GM12878 (cell line): ENCODE measurements at regions not wholly inside any gene's neighbourhood (a gene's known extent, or its start where the extent isn't known, plus 50 kb on each side); places are given as distances from the start of the nearest gene placed in this dataset.
A peak's percentile ranks its signal among the peaks of the same experiment; 100 is the strongest.
"Not testable (repeated sequence)": the region's sequence is repeated elsewhere in the genome, so short reads cannot be mapped to it uniquely, and the experiment has no call there.

Experiments used
- ATAC-seq: fragments of 200-7000 bp; cut with Tn5 transposase; 3 replicates; pipeline ENCODE4 v1.9.1; 2020; ENCODE audit warnings: mild to moderate bottlenecking, moderate library complexity
- BruUV-seq: library from RNA; stranded (reverse); fragments of 400-500 nt; replicated peaks from 2 replicates; lab custom pipeline; 2021; lab: Mats Ljungman, UMichigan
- CTCF ChIA-PET: fragments of 300-600 bp; sonication (Branson Sonifier 250); formaldehyde crosslinking; extraction: SDS; loops from one replicate; lab custom pipeline; 2021; ENCODE audit warnings: inconsistent platforms; lab: Yijun Ruan, JAX
- POLR2A ChIA-PET: fragments of 350-600 bp; formaldehyde crosslinking; extraction: SDS; loops from one replicate; lab custom pipeline; 2021; ENCODE audit warnings: inconsistent platforms; lab: Charles Lee
- RAD21 ChIA-PET: fragments of 300-600 bp; sonication (Branson Sonifier 250); formaldehyde crosslinking; loops from one replicate; lab custom pipeline; 2023; ENCODE audit warnings: antibody characterized with exemption; ENCODE audit not compliant: unreplicated experiment; lab: Charles Lee
- SMC1A ChIA-PET: fragments of 300-600 bp; sonication (Branson Sonifier 250); formaldehyde crosslinking; loops from one replicate; lab custom pipeline; 2023; ENCODE audit not compliant: unreplicated experiment, uncharacterized antibody; lab: Charles Lee
- DNase-seq: peaks from one replicate; pipeline ENCODE4 v3.0.0-alpha.2; 2011; ENCODE audit warnings: low read depth, low spot score
- FAIRE-seq: peaks from 3 replicates; lab custom pipeline; 2011; peaks lifted over from hg19 to GRCh38; lab: Jason Lieb, UNC
- H2AFZ ChIP-seq: 2 replicates; pipeline ENCODE4 v1.6.0; 2011; ENCODE audit warnings: low read depth, low read length, control low read depth; ENCODE audit not compliant: control insufficient read depth
- H3K27ac ChIP-seq: 2 replicates; pipeline ENCODE4 v1.5.1; 2011; ENCODE audit warnings: control low read depth; ENCODE audit not compliant: control insufficient read depth, insufficient read depth
- H3K27me3 ChIP-seq, 2 experiments: replicated peaks in 1 of 2; 2 replicates each; pipeline versions ENCODE4 v1.6.0 to v1.6.1; 2011; ENCODE audit warnings: low read length in 1 of 2; ENCODE audit not compliant: control insufficient read depth in 2 of 2, insufficient read depth in 2 of 2
- H3K36me3 ChIP-seq, 2 experiments: 2 replicates each; pipeline ENCODE4 v1.5.1; 2011; ENCODE audit warnings: low read length in 1 of 2; ENCODE audit not compliant: control insufficient read depth in 2 of 2, insufficient read depth in 2 of 2
- H3K4me1 ChIP-seq: 2 replicates; pipeline ENCODE4 v1.6.1; 2011; ENCODE audit warnings: mild to moderate bottlenecking, low read length, moderate library complexity, mixed read lengths; ENCODE audit not compliant: control insufficient read depth, insufficient read depth
- H3K4me2 ChIP-seq: 2 replicates; pipeline ENCODE4 v1.6.0; 2011; ENCODE audit warnings: control low read depth; ENCODE audit not compliant: control insufficient read depth, insufficient read depth
- H3K4me3 ChIP-seq: fragments of 200-600 bp; sonication (generic); 2 replicates; pipeline ENCODE4 v1.5.1; 2016
- H3K79me2 ChIP-seq: 2 replicates; pipeline ENCODE4 v1.6.0; 2011; ENCODE audit warnings: low read length; ENCODE audit not compliant: control insufficient read depth, insufficient read depth
- H3K9ac ChIP-seq: 2 replicates; pipeline ENCODE4 v1.8.0; 2011; ENCODE audit warnings: low read length, control low read depth, mixed read lengths; ENCODE audit not compliant: control insufficient read depth, insufficient read depth
- H3K9me3 ChIP-seq: replicated peaks from 3 replicates; pipeline ENCODE4 v1.5.1; 2011; ENCODE audit warnings: mild to moderate bottlenecking, low read length; ENCODE audit not compliant: control insufficient read depth, insufficient read depth
- H4K20me1 ChIP-seq: 2 replicates; pipeline ENCODE4 v1.6.0; 2011; ENCODE audit not compliant: control insufficient read depth, insufficient read depth
- WGBS: methylation state at CpG from one replicate; pipeline ENCODE4 v1.1.6; 2016; ENCODE audit warnings: low lambda C conversion rate; ENCODE audit not compliant: insufficient replicate concordance, insufficient coverage; ENCODE audit errors: missing lambda C conversion rate; 5-methylcytosine and 5-hydroxymethylcytosine counted together
- in situ Hi-C: fragments of 300-500 bp; cut with MboI; formaldehyde crosslinking; loops from 9 replicates; pipeline ENCODE4 v1.14.3; 2018; ENCODE audit warnings: mixed read lengths
- intact Hi-C: fragments of 100-400 bp; cut with micrococcal nuclease; formaldehyde crosslinking; loops from one replicate; pipeline ENCODE4 v1.14.2; 2022; ENCODE audit not compliant: unreplicated experiment

DNA sequence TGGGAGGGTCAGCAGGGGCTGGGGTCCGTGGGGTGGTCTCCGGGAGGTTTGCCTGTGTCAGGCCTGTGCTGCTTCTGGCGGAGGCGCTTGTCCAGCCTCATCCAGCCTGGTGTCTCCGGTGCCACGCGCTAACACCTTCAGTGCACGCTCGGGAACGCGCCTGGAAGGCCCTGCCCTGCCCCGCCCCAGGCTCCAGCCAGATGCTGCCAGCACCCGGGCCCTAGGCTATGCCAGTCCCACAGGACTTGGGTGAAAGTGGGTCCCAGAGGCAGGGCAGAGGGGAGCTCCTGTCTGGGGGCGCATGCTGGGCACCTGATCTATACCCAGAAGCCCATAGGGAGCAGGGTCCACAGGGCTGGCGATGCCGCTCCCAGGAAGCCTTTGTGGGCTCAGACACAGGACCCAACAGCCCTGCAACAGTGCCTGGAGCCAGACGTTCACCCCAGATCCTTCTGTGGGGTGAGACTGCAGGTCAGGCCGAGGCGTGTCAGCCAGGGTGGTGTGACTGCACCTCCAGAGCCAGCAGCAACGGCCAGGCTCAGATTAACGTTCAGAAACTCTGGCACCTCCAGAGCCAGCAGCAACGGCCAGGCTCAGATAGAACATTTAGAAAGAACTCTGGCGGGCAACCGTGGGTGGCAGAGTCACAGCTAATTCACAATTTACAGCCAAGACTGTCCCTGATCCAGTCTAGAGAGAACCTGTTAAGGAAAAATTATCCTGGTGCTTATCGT lies 5423.2 kb upstream of the TPTE start:
- intact Hi-C loops, POLR2A ChIA-PET, H4K20me1 ChIP-seq, H3K79me2 ChIP-seq, H3K9me3 ChIP-seq, H3K27me3 ChIP-seq, H2AFZ ChIP-seq, H3K4me2 ChIP-seq, SMC1A ChIA-PET, H3K9ac ChIP-seq, RAD21 ChIA-PET, CTCF ChIA-PET, BruUV-seq, ATAC-seq, FAIRE-seq, H3K4me3 ChIP-seq, DNase-seq, H3K27ac ChIP-seq, in situ Hi-C loops, H3K4me1 ChIP-seq, H3K36me3 ChIP-seq: not testable (repeated sequence)
- 61% methylated on average over 9 of the region's 25 CpGs for WGBS

DNA sequence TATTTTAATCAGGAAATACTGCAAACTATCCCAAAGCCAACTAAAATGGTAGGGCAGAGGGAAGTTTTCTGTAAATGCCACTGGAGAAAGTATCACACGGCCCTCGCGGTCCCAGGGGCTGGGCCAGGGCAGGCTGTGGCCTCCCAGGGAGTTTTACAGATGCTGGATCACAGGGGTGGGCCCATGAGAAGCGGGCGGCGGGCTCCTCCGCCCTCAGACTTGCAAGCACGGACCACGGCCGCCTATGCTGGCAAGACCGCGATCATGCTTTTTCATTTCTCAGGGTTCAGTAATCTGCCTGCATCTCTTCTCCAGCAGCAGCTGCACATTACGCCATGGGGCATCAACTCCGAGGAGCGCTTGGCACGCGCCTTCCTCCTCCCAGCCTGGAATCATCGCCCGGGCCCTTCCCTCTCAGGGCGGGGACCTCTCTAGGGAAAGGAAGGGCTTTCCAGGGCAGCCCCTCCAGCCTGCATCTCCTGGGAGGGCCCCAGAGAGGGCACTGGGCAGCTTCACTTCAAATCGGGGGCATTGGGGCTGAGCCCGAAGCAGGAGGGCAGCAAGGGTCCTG lies 5420.7 kb upstream of the TPTE start:
- CTCF ChIA-PET, DNase-seq, intact Hi-C loops, FAIRE-seq, H3K4me1 ChIP-seq, H3K9ac ChIP-seq, H3K4me2 ChIP-seq, H4K20me1 ChIP-seq, H3K79me2 ChIP-seq, H3K27ac ChIP-seq, RAD21 ChIA-PET, H2AFZ ChIP-seq, H3K4me3 ChIP-seq, H3K27me3 ChIP-seq, POLR2A ChIA-PET, in situ Hi-C loops, H3K36me3 ChIP-seq, SMC1A ChIA-PET, ATAC-seq, H3K9me3 ChIP-seq: not testable (repeated sequence)
- TSS peak; percentile 65 for BruUV-seq
- WGBS, result no CpG with 5 or more reads among the region's 22 CpGs
